Common myeloid progenitor, CD34-positive (primary cell): ENCODE measurements at regions not wholly inside any gene's neighbourhood (a gene's known extent, or its start where the extent isn't known, plus 50 kb on each side); places are given as distances from the start of the nearest gene placed in this dataset.
"Not testable (repeated sequence)": the region's sequence is repeated elsewhere in the genome, so short reads cannot be mapped to it uniquely, and the experiment has no call there.

Experiments used
- CTCF ChIA-PET: fragments of 350-600 bp; sonication (Branson Sonifier 250); formaldehyde crosslinking; loops from one replicate; lab custom pipeline; 2021; ENCODE audit warnings: antibody characterized with exemption; lab: Charles Lee
- POLR2A ChIA-PET: fragments of 350-600 bp; sonication (Branson Sonifier 250); formaldehyde crosslinking; loops from one replicate; lab custom pipeline; 2021; ENCODE audit warnings: antibody characterized with exemption; lab: Charles Lee
- DNase-seq, 3 donors: peaks; one replicate each; pipeline versions ENCODE4 v3.0.0 to v3.0.0-alpha.2; 2013
- H3K27ac ChIP-seq, 2 experiments: 1 replicate in 1 of 2; 2 replicates in 1 of 2; pipeline ENCODE4 v1.7.0; 2013; ENCODE audit warnings: inconsistent platforms in 2 of 2, low read length in 2 of 2, mild to moderate bottlenecking in 2 of 2, low read depth in 1 of 2, moderate library complexity in 1 of 2; ENCODE audit not compliant: severe bottlenecking in 2 of 2, insufficient read depth in 1 of 2, poor library complexity in 1 of 2
- H3K27me3 ChIP-seq, 5 experiments: replicated peaks in 2 of 5; 1 replicate in 3 of 5; 2 replicates in 2 of 5; pipeline versions ENCODE4 v1.6.1 to v1.7.0; 2013; ENCODE audit warnings: low read length in 4 of 5, mild to moderate bottlenecking in 2 of 5, moderate library complexity in 2 of 5, inconsistent platforms in 1 of 5; ENCODE audit not compliant: insufficient read depth in 5 of 5, control insufficient read depth in 4 of 5
- H3K36me3 ChIP-seq, 4 experiments: 1 replicate in 2 of 4; 2 replicates in 2 of 4; pipeline versions ENCODE4 v1.6.1 to v1.7.0; 2013; ENCODE audit warnings: low read length in 3 of 4, control low read depth in 1 of 4, mild to moderate bottlenecking in 1 of 4; ENCODE audit not compliant: control insufficient read depth in 4 of 4, insufficient read depth in 4 of 4
- H3K4me1 ChIP-seq, 4 experiments: 1 replicate in 3 of 4; 2 replicates in 1 of 4; pipeline versions ENCODE4 v1.6.1 to v1.7.1; 2013; ENCODE audit warnings: low read length in 3 of 4, mild to moderate bottlenecking in 3 of 4, control low read depth in 1 of 4, inconsistent platforms in 1 of 4, moderate library complexity in 1 of 4; ENCODE audit not compliant: control insufficient read depth in 4 of 4, insufficient read depth in 4 of 4; ENCODE audit errors: control extremely low read depth in 1 of 4
- H3K4me3 ChIP-seq, 7 experiments: 1 replicate in 4 of 7; 2 replicates in 3 of 7; pipeline versions ENCODE4 v1.5.1 to v1.7.0; 2013; ENCODE audit warnings: mild to moderate bottlenecking in 7 of 7, low read length in 6 of 7, moderate library complexity in 6 of 7, inconsistent platforms in 2 of 7, low read depth in 2 of 7, control low read depth in 1 of 7; ENCODE audit not compliant: insufficient read depth in 4 of 7, control insufficient read depth in 1 of 7; ENCODE audit errors: extremely low read depth in 1 of 7
- H3K9me3 ChIP-seq, 5 experiments: 1 replicate in 4 of 5; 2 replicates in 1 of 5; pipeline versions ENCODE4 v1.6.1 to v1.7.1; 2013; ENCODE audit warnings: low read length in 4 of 5, mild to moderate bottlenecking in 2 of 5, inconsistent platforms in 1 of 5, low read depth in 1 of 5, moderate library complexity in 1 of 5; ENCODE audit not compliant: control insufficient read depth in 4 of 5, insufficient read depth in 2 of 5; ENCODE audit errors: control extremely low read depth in 1 of 5
- WGBS: methylation state at CpG from one replicate; pipeline ENCODE4 v1.1.5; 2013; ENCODE audit not compliant: insufficient coverage; 5-methylcytosine and 5-hydroxymethylcytosine counted together

DNA sequence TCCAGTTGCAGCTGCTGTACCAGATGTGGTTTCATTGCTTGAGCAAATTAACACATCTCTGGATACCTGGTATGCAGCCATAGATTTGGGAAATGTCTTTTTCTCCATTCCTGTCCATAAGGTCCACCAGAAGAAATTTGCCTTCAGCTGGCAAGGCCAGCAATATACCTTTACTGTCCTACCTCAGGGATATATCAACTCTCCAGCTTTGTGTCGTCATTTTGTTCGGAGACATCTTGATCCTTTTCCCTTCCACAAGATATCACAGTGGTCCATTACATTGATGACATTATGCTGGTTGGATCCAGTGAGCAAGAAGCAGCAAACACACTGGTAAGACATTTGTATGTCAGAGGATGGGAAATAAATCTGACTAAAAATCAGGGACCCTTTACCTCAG is 576.1 kb upstream of the FBXO33 start:
- WGBS = 100% methylated on average over 2 of the region's 2 CpGs
- H3K27me3 ChIP-seq, H3K27ac ChIP-seq, H3K36me3 ChIP-seq, H3K9me3 ChIP-seq, H3K4me1 ChIP-seq, CTCF ChIA-PET, H3K4me3 ChIP-seq, DNase-seq, POLR2A ChIA-PET: not testable (repeated sequence)

DNA sequence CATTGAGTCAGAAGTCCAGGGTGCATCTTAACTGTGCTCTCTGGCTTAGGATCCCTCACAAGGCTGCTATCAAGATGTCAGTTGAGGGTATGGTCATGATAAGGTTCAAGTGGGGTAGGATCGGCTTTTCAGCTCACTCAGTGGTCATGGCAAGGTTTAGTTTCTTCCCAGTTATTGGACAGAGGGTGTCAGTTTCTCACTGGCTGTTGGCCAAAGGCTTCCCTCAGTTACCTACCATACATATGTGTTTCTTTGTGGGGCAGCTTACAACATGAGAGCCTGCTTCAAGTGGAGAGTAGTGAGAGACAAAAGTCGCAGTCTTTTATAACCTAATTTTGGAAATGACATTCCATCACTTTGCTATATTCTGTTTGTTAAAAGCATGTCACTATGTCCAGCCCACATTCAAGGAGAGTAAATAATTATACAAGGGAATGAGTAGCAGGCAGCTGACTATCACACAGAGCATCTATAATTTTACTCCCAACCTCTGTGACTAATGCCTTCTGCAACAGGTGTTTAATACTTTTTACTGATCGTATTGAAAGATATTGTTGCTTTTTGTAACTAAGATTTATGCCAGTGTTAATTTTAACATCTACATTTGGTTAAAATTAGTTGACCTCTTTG is 572.8 kb upstream of the FBXO33 start:
- no peaks in the 10 kb centered on the region for H3K27me3 ChIP-seq
- H3K36me3 ChIP-seq = no peaks in the 10 kb centered on the region
- no peak overlapping the region for H3K4me3 ChIP-seq
- no CpG with 5 or more reads among the region's 3 CpGs for WGBS
- no peaks in the 10 kb centered on the region for H3K4me1 ChIP-seq
- POLR2A ChIA-PET = no interaction called here
- CTCF ChIA-PET = no interaction called here
- H3K27ac ChIP-seq = no peak overlapping the region
- no peaks in the 10 kb centered on the region for H3K9me3 ChIP-seq
- DNase-seq = no peak

DNA sequence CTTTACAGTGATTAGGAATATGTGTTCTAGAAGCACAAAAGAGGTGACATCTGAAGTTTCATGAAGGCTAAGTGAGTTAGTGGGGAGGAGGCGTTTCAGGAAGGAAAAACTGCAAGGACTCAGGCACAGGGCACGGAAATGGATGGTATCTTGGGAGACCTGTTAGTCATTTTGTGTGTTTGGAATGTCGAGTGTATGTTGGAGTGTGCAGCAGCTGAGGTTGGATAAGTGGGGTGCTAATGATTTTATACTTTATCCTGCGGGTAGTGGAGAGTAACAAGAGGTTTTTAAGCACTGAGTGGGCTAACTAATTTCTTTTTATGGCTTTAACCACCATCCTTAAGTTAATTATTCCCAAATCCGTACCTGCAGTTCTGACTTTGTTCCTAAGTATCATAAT is 571.5 kb upstream of the FBXO33 start:
- 73% methylated on average over 3 of the region's 5 CpGs for WGBS
- ChIA-PET POLR2A (no interaction called here), CTCF (no interaction called here)
- Histone ChIP-seq H3K27ac (no peak overlapping the region), H3K36me3 (no peaks in the 10 kb centered on the region), H3K4me1 (no peaks in the 10 kb centered on the region), H3K4me3 (no peak overlapping the region), H3K27me3 (no peaks in the 10 kb centered on the region), H3K9me3 (no peaks in the 10 kb centered on the region)
- no peak for DNase-seq

DNA sequence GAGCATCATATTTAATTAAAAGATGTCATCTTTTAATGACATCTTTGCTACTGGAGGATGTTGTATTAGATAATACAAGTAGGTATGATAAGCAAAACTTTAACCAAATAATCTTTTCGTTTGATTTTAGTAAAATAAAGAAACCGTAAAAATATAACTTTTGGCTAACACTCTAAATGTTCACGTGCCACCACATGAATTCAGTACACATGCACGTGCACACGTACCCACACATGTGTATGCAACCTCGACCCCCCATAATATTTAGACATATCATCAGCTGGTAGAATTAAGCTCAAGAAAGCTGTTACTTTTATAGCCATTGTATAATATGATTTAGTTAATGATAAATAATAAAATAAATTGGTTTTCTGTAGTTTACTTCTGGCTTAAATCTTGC is 566.6 kb upstream of the FBXO33 start:
- CTCF ChIA-PET = no interaction called here
- H3K4me3 ChIP-seq = no peak overlapping the region
- H3K27ac ChIP-seq = no peak overlapping the region
- WGBS = no CpG with 5 or more reads among the region's 6 CpGs
- DNase-seq = no peak
- H3K4me1 ChIP-seq = no peaks in the 10 kb centered on the region
- POLR2A ChIA-PET = no interaction called here
- no peaks in the 10 kb centered on the region for H3K27me3 ChIP-seq
- H3K36me3 ChIP-seq = no peaks in the 10 kb centered on the region
- no peaks in the 10 kb centered on the region for H3K9me3 ChIP-seq

DNA sequence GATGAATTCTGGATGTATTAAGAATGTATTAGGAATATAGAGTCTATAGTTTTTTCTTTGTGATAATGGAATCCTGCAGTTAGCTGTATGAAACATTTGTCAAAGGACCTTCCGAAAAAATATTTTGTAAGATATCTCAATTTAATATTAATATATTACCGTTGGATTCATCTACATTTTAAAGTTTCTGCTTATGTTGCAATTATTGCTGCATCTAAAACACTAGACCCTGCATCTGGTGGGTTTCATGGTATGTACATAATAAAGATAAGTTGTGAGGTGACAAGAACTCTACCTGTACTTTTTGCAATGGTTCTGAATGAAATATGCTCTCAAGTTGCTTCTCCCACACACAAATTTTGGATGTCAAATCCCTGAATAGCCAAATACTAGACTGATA is 565.9 kb upstream of the FBXO33 start:
- no peak for DNase-seq
- Histone ChIP-seq H3K27ac (no peak overlapping the region), H3K4me1 (no peaks in the 10 kb centered on the region), H3K27me3 (no peaks in the 10 kb centered on the region), H3K4me3 (no peak overlapping the region), H3K36me3 (no peaks in the 10 kb centered on the region), H3K9me3 (no peaks in the 10 kb centered on the region)
- ChIA-PET POLR2A (no interaction called here), CTCF (no interaction called here)
- no CpG with 5 or more reads among the region's 2 CpGs for WGBS

DNA sequence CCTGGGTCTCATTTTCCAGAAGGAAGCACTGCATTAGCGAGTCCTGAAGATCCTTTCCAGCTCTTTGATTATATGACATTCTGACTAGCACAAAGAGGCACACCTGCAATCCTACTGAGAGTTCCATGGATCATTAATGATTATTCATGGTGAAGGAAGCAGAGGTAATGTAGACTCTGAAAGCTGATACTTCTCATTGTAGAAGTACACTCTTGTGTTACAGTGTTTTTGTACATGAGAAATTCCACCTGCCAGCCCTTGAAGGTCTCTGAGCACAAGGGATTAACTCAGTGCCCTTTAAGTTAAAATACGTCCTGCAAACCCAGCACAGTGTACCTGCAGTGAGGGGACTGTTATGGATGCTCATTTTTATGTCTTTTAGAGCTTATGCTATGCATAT is 558.8 kb upstream of the FBXO33 start:
- no peak for DNase-seq
- Histone ChIP-seq H3K9me3 (no peaks in the 10 kb centered on the region), H3K27me3 (no peaks in the 10 kb centered on the region), H3K4me1 (no peaks in the 10 kb centered on the region), H3K4me3 (no peak overlapping the region), H3K36me3 (no peaks in the 10 kb centered on the region), H3K27ac (no peak overlapping the region)
- ChIA-PET CTCF (no interaction called here), POLR2A (no interaction called here)
- 88% methylated on average over 1 of the region's 2 CpGs for WGBS

DNA sequence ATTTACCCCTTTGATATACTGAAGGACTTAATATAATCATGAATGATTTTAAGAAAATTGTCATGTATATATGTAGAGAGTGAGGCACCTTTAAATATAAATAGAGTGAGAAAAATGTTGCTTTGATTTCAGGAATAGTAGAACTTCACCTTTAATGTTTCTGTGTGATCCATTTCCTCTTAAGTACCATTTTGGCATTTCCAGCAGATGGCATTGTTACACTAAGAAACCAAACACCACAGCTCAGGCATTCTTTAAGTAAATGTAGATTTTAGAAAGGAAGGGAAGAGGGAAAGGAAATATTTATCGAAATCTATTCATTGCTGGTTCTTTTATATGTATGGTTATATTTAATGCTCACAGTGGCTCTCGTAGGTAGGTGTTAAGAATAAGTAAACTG is 556.7 kb upstream of the FBXO33 start:
- Histone ChIP-seq H3K4me1 (no peaks in the 10 kb centered on the region), H3K27me3 (no peaks in the 10 kb centered on the region), H3K9me3 (no peaks in the 10 kb centered on the region), H3K36me3 (no peaks in the 10 kb centered on the region), H3K27ac (no peak overlapping the region), H3K4me3 (no peak overlapping the region)
- ChIA-PET CTCF (no interaction called here), POLR2A (no interaction called here)
- WGBS = 33% methylated on average over 1 of the region's 2 CpGs
- DNase-seq = peak; percentile 1 to 15 (median 11)
